ENCODE measurements at regions not wholly inside any gene's neighbourhood (a gene's known extent, or its start where the extent isn't known, plus 50 kb on each side); places are given as distances from the start of the nearest gene placed in this dataset.

- no peak for TF ChIP-seq CTCF (conservative IDR thresholded peaks at IDR 0.05)
- TF ChIP-seq EZH2 (IDR thresholded peaks at IDR 0.05; ENCODE audit: low read depth): no peak
These were observed 499.5 kb upstream of the MYT1L start for GRCh38 chr2:2830576-2830975.

Measured in PC-9 (cell line).